GM18519 (cell line): ENCODE measurements at regions not wholly inside any gene's neighbourhood (a gene's known extent, or its start where the extent isn't known, plus 50 kb on each side); places are given as distances from the start of the nearest gene placed in this dataset.

ENCODE experiments used
- ATAC-seq: cut with Tn5 transposase; IDR thresholded peaks from one replicate; pipeline ENCODE4 v1.9.1; 2021; ENCODE audit warnings: mild to moderate bottlenecking, moderate library complexity; ENCODE audit not compliant: unreplicated experiment, low FRiP score

DNA sequence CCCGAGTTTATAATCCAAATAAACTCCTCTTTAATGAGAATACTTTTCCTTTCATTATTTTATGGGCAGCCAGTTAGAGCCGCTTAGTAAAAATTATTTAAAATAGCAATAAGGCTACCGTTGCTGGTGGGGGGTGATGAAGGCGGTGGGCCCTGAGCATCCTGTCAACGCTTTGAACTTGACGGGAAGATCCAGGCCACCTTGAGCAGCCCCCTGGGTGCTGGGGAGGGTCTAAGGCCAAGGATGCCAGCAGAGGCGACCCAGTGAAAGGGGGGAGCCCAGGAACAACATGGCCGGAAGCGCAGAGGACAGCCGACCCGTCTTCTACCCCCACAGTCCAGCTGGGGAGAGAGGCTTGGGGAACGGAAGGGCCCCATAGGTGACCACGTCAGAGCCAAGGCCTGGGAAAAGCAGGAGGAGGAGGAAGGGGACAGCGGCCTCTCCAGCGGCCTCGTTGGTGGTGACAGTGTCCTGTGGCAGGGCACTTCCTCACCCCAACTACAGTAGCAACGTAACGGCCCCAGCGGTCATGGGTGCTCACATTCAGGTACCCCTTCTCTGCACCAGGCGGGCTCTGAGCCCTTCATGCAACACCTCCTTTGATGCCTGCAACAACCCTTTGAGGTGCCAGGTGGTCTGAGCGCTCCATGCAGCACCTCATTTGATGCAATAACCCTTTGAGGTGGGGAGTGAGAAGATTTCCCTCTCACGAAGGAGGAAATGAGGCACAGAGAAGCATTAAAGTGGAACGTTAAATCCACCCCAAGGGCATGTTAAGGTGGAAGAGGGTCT lies 695.3 kb downstream of the TBC1D22A start:
- ATAC-seq = no peak

DNA sequence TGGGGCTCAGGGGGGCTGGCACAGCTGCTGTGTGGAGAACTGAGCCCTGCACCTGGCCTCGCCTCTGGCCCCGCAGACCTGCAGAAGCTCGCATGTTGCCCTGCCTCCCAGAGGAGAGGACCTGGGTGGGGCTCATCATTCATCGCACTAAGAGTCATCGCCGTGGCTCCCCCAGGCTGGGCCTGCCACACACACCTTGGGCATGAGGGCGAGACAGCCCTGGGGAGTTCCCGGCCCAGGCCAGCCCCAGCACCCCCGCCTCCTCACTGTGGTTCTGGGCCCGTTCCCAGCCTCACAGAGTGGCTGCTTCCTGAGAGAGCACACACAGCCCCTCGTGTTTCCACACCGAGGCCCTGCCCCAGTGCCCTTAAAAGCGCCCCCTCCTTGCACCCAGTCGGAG lies 694.6 kb downstream of the TBC1D22A start:
- no peak for ATAC-seq

DNA sequence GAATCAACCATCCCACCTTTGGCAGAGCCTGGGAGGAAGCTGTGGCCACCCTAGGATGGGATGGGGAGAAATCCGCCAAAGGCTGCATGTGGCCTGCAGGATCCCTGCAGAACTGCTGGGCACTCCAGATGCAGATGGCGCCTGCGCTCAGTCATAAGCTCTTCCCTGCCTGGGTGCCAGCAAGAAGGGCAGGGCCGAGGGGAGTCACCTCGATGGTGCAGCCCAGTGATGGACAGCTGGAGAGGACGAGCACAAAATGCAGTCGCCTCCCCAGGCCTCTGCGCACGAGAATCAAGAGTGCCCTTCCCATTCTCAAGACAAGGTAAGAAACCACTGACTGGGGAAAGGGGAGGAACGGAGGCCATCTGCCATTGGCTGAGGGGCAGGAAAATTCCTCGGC lies 693.6 kb downstream of the TBC1D22A start:
- ATAC-seq = no peak

DNA sequence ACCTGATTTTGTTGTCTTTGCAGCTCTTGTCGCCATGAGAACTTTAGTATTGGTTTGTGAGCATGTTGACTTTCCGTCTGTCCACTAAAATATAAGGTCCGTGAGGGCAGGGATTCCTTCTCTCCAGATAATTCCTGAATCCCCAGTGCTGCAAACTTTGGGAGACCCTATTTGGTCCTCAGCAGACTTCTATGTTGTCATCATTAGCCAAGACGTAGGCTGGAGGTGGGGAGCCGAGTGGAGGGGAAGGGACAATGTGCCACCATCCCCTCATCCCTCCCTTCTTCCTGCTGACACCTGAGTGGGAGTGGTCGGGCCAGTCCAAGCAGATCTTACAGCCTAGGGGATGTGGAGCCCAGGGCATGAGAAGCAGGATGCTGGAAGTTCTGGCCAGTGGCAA lies 690.6 kb downstream of the TBC1D22A start:
- no peak for ATAC-seq

DNA sequence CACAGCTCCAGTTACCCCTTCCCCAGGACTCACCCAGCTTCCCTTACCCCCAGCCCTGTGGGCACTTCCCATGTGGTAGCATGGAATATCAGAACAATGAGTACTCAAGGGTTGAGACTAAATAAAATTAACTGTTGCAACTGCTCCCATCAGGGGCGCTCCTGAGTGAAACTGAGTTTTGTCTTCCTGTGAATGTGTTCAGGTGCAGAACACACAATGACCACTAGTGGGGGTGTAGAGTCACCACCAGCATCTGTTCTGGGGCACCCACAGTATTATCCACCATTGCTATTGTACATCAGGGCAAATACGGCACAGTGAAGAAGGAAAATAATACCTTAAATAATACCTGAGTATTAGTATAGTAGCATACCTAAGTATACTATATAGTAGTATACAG lies 689.7 kb downstream of the TBC1D22A start:
- no peak for ATAC-seq

DNA sequence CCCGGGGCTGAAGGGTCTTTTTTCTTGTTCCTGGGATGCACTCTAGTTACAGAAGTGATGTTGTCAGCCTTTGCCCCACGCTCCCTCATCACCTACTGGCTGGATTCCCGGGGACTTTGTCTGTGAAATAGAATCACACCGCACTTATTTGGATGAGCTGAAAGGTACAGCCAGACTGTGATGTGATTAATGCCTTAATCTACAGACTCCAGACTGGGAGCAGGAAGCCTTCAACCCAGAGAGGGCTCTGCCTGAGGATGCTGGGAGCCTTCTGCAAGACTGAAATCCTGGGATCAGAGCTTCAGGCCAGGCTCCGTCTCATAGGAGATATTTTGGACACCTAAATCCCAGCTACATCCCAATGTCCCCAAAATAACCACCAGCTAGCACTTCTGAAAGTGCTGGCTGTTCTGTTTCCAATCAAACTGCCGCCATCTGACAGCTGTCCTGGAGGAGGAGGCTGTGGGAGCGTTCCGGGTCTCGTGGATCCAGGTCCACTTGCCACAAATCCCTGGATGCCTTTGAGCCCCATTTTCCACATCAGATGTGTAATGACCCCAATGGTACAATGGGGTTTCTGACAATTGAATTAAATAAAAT lies 688.5 kb downstream of the TBC1D22A start:
- ATAC-seq = no peak

DNA sequence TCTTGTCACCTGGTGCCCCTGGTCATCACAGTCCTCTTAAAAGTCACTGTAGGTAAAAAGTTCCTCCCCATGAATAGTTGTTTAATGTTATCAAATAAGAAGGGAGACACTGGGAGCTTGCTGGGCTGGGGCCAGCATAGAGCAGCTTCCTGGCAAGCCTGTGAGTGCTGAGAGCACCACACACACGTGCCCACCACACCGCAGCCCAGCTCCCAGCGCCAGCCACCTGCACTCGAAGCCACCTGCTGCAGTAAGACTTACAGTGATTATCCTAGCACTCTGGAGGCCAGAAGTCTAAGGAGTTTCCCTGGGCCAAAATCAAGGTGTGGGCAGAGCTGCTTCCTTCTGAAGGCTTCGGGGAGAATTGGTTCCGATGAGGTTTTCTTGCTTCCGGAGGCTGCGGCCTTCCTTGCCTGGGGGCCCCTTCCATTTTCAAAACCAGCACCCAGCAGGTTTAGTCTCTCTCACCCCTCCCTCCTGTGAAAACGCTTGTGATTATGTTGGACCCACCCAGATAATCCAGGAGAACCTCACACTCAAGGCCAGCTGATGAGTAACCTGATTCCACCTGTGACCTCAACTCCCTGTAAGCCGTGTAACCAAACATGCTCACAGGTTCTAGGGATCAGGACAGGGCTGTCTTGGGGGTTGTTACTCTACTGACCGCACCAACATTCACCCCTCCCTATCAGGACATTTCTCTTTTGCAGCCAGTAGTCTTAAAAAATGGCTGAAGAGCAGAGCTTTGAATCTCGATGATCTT lies 687.2 kb downstream of the TBC1D22A start:
- no peak for ATAC-seq

DNA sequence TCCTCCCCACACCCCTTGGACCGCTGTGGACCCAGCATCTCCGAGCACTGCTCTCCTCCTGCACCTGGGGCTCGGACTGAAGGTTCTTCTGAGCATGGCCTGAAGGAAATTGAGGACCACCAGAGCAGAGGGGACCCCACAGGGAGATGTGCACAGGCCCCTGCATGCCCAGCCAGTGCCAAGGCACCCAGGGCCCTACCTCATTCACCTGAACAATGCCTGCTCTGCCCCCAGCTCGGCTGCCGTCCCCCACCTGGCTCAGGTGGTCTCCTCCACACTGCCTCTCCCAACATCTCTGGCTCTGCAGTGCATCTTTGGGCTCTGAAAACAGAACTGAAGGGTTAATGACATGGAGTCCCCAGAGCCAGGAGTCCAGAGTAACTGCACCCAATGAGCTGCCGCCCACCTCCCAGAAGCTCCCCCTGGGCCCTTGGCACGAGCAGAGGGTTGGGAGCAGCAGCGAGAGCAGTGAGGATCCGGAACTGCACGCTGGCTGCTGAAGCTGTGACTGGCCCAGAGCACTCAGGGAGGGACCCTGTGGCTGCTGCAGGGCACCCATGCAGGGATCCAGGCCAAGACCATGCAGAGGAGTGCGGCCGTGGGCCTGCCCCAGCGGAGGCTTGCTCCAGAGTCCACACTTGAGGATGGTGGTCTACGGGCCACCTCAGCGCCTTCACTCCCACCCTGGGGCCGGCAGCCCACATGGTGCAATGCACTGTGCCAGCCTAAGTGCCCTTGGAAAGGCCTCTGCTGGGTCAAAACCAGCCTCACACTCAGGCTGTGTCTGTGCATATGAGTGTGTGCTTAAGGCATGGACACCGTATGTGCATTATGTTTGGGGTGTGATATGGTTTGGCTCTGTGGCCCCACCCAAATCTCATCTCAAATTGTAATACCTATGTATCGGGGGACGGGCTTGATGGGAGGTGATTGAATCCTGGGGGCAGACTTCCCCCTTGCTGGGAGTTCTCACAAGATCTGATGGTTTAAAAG lies 686.1 kb downstream of the TBC1D22A start:
- ATAC-seq = no peak

DNA sequence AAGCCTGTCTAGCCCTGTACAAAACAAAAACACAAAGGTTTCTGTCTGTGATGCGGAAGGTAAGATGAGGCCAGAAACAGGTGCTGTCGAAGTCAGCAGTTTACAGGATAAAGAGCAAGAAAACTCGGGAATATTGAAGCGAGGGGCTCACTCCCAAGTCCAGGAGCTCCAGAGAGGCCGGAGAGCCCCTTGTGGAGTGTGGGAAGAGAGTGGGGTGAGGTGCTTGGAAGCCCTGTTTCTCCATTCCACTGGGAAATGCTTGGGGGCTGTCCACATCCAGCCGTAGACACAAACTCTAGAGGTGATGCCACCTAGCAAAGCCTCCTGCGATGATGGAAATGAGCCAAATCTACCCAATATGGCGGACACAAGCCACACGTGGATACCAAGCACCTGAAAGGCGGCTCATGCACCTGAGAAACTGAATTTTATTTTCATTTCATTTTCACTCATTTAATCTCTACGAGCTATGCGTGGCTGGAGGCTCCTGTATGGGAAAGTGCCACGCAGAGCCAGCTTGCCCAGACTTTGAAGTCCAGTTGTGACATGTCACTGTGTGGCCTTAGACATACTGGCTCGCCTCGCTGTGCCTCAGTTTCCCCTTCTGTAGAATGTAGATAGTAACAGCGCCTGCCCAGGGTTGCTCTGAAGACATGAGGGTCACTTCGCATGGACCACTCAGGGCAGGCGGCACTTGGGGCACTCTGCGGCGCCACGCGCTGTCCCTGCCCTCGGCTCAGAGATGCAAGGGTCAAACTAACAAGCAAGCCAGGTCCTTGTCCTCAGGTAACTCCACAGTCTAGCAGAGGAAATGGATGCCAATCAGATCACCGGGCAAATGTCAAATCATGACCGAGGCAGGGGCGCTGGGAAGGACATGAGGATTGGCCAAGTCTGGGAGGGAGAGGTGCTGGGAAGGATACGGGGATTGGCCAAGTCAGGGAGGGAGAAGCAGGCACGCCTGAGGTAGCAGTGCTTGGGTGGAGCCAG lies 684.7 kb downstream of the TBC1D22A start:
- ATAC-seq = no peak

DNA sequence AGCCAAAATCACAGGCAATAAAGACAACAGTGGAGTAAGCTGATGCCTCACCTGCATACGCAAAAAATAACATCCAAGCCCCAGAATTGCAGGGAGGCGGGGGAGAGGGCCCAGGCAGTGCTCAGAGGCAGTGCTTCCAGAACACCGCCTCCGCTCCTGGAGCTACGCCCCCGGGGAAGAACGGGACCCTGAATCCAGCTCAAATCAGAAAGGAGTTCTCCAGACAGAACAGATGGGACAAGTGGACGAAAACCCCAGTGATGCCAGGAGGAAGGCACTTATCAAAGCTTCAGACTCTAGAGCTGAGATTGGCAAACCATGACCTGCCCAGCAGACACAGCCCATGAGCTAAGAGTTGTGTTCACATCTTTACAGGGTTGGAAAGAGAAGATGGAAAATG lies 683.9 kb downstream of the TBC1D22A start:
- ATAC-seq = no peak

DNA sequence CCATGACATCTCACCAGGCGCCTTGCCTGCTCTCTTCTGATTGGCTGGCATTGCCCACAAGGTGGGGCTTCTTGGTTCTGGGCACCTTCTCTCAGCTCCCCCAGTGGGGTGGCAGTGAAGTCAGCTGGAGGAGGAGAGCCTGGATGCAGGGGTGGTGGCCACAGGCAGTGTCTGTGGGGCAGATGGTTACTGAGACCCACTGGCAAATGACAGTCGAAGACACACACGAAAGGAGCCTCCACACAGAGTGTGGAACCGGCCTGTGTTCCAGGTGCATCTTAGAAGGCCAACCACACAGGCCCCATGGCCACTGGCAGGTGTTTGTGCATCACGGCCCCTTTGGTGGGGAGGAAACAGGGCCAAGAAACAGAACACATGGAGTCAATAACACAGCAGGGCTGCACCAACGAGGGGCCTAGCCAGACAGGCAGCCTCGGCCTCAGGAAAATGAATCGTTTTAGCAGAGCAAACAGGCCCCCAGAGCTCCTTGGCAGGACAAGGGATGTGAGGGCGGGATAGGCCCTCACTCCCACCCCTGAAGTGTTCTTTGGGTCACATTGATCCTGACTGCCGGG lies 683.4 kb downstream of the TBC1D22A start:
- no peak for ATAC-seq

DNA sequence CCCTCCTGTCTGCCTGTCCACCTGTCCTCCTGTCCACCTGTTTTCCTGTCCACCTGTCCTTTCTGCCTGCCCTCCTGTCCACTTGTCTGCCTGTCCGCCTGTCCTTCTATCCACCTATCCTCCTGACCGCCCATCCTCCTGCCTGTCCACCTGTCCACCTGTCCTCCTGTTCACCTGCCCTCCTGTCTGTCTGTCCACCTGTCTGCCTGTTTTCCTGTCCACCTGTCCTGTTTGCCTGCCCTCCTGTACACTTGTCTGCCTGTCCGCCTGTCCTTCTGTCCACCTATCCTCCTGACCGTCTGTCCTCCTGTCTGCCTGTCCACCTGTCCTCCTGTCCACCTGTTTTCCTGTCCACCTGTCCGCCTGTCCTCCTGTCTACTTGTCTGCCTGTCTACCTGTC lies 682.8 kb downstream of the TBC1D22A start:
- ATAC-seq = no peak

DNA sequence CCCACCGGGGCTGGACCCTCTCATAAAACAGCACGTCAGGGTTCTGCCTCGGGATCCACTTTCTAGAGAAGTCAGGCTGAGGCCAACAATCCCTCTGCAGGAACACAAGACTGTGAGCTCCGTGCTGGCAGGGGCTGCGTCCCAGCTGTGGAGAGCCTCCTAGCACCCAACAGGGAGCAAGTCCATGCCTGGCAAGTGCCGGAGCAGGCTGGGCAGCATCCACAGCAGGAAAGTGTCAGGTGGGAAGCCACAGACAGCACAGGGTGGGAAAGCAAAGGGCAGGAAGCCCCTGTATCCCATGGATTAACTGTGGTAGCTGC lies 682.3 kb downstream of the TBC1D22A start:
- no peak for ATAC-seq

DNA sequence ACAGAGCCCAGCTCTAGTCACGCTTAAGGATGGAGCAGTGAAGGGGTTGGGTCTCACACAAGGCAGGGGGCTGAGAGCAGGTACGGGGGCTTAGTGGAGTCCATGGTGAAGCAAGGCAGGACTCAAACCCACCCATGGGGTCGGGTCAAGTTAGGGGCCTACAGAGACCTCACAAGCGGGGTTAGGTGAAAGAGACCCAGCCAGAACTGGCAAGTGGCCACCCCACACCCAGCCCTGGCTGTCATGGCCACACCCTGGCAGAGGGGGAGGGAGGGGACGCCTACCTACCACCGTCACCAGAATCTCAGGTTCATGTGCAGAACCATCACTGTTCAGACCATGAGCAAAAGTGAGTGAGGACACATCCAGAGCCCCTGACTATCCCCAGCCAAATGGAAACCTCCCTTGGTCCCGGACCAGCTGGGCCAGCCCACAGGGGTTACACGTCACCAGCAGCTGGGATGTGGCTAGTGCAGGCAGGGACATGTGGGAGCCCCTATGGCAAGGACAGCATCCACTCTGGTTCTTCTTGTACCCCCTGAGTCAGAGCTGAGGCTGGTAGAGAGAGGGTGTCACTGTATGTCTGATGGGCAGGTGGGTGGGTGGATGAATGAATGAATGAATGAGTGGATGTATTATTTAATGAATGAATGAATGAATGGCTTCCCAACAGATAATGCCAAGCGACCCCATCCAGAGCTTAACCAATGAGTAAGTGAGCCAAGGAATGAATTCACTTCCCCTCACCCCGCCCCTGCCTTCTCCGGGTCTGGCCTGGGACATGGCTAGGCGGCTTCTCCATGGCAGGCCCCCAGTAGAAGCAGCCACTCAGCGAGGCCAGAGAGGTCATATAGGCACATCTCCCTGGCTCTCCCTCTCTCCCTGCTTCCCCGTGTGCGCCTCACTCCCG lies 681.6 kb downstream of the TBC1D22A start:
- no peak for ATAC-seq

DNA sequence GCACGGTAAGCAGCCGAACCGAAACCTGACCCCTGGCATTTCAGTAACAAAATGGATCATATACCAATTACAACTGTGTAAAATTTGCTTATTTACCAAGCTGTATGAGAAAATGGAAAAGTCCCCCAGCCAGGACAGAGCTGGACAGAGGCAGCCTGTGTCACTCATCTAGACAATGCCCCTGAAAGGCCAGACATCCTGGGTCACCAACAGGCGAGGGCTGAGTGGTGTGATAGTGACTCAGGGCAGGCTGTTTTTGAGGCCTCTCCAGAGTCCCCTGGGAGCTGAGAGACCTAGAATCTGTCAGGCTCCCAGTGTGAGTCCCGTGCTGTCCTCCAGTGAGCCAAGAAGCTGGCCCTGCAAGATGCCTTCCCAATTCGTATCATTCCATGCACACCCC lies 680.4 kb downstream of the TBC1D22A start:
- no peak for ATAC-seq

DNA sequence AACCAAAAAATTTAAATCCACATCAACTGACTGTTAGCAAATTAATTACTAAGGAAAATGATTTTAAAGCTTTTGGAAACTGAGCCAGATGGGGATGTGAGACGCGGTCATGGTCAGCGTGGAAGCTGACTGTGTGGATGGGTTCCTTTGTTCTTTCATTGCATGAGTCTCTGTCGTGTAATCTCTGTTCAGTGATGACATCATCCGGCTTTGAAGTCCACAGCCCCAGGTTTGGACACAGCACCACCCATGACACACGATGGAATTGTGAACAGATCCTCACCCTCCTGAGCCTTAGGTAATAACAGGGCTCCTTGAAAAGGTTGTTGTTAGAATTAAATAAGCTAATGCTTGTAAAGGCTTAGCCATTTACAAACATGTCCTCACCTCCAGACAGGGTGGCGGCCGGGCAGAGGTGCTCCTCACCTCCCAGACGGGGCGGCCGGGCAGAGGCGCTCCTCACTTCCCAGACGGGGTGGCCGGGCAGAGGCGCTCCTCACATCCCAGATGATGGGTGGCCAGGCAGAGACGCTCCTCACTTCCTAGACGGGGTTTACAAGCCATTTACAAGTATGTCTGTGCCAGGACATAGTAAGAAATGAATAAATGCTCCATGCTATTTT lies 677.3 kb downstream of the TBC1D22A start:
- ATAC-seq = no peak

DNA sequence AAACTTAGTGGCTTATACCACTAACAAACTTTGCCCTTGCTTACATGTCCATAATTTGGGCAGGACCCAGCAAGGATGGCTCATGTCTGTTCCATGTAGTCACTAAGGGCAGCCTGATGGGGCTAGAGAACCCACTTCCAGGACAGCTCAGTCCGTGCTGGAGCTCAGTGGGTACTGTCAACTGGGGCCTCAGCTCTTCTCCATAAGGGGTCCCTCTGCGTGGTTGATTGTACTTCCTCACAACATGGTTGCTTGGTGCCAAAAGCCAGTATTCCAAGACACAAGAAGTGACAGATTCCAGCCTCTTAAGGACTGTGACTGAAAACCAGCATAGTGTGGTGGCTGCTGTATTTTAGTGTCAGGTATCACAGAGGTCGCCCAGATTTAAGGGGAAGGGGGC lies 675.2 kb downstream of the TBC1D22A start:
- ATAC-seq = no peak

DNA sequence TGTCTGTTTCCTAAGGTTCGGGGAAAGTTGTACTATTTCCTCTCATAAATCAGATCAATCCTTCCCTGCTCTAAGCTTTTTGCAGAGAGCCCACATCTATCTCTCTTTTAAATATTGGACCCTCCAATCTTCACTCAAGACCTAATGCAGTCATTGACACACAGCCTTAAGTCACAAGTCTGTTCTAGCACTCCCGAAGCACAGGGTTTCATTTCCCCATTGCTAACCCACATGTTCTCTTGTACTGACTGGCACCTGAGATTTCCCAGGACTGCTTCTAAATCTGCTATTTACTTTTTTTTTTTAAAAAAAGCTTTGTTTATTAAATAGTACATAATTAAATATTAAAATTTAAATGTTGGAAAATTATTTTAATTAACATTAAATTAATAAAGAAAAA lies 674.7 kb downstream of the TBC1D22A start:
- no peak for ATAC-seq
